Testis (tissue), 2 donors: ENCODE measurements at regions not wholly inside any gene's neighbourhood (a gene's known extent, or its start where the extent isn't known, plus 50 kb on each side); places are given as distances from the start of the nearest gene placed in this dataset.

Source experiments
- DNase-seq: peaks from one replicate; pipeline ENCODE4 v3.0.0-alpha.2; 2019
- H3K27ac ChIP-seq, 2 donors: fragments of 200-600 bp; sonication (generic); one replicate each; pipeline ENCODE4 v1.5.1; 2019
- H3K27me3 ChIP-seq: fragments of 200-600 bp; sonication (generic); one replicate; pipeline ENCODE4 v1.5.1; 2019
- H3K36me3 ChIP-seq: fragments of 200-600 bp; sonication (generic); one replicate; pipeline ENCODE4 v1.5.1; 2017; ENCODE audit warnings: low read depth; ENCODE audit errors: missing control alignments
- H3K4me1 ChIP-seq: fragments of 200-600 bp; sonication (generic); one replicate; pipeline ENCODE4 v1.5.1; 2019
- H3K4me3 ChIP-seq, 2 donors: fragments of 200-600 bp; sonication (generic); one replicate each; pipeline ENCODE4 v1.5.1; 2017 to 2019
- H3K9me3 ChIP-seq: fragments of 200-600 bp; sonication (generic); one replicate; pipeline ENCODE4 v1.5.1; 2017
- POLR2A ChIP-seq: fragments of 450-650 bp; IDR thresholded peaks from one replicate; pipeline ENCODE4 v1.6.1; 2017; ENCODE audit warnings: antibody characterized with exemption, mild to moderate bottlenecking, moderate library complexity
- WGBS, 2 donors: methylation state at CpG; one replicate each; pipeline ENCODE4 v1.1.5; 2018; 5-methylcytosine and 5-hydroxymethylcytosine counted together
- intact Hi-C: fragments of 100-400 bp; cut with DNase I; formaldehyde crosslinking; loops from one replicate; pipeline ENCODE4 v1.15.1; 2023; ENCODE audit warnings: low total_unique reads
- TF ChIP-seq, protein P1 (sequence below), 3 experiments: fragments of 450-650 bp in 2 of 3; fragments of 200-600 bp in 1 of 3; sonication (generic) in 1 of 3; IDR thresholded peaks; one replicate each; pipeline ENCODE4 v1.5.1; 2016 to 2019; ENCODE audit warnings: antibody characterized with exemption in 3 of 3, mild to moderate bottlenecking in 2 of 3, moderate library complexity in 1 of 3

DNA sequence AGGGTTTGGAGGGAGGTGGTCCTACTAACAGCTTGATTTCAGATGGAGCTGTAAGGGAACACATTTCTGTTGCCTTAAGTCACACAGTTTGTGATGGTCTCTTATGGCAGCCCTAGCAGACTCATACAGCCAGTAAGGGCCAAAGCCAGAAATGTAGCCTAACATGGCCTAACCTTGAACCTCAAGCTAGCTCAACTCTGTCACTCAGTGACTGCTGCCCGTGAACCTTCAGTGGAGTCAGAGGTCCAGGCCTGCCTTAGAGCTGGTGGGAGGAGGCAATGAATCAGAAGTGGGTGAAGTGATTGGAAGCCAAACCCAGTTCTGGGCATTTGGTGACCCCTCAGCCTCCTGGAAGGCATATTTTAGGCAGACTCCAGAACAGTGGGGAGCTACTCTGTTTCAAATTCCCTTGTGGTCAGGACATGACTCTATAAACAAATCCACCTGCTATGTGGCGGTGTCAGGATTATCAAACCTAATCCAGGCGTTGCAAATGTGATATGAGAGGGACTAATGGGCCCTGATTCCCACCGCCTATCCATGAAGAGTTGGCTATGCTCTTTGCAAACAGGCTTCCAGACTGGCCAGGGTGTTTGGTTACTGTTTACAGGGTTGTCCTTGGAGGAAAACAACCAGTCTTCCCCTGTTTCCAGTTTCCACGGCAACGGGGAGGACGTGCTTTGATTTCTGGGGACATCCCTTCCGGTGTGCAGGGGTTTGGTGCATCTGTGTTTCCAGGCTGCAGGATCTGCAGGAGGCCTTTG is 105.9 kb upstream of the AGBL1 start:
- no peak for DNase-seq
- 57 to 63% methylated on average over 8 of the region's 8 CpGs for WGBS, 2 donors

DNA sequence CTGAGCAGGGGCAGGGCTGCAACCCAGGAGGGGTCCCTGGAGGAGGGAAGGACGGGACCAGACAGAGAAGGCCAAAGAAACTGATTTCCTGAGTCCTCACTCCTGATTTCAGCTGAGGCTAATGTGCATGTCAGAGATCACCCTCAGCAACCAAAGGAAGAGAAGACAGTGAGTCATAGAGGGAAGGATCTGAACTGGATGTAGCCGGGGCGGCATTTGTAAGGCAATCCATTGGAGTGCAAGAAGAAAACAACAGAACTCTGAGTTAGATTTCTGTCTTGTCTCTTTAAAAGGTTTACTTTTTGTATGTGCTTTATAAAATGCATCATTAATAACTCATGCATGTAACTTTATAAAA is 105.3 kb upstream of the AGBL1 start:
- H3K4me1 ChIP-seq = no peaks in the 10 kb centered on the region
- TF ChIP-seq, protein P1, sequence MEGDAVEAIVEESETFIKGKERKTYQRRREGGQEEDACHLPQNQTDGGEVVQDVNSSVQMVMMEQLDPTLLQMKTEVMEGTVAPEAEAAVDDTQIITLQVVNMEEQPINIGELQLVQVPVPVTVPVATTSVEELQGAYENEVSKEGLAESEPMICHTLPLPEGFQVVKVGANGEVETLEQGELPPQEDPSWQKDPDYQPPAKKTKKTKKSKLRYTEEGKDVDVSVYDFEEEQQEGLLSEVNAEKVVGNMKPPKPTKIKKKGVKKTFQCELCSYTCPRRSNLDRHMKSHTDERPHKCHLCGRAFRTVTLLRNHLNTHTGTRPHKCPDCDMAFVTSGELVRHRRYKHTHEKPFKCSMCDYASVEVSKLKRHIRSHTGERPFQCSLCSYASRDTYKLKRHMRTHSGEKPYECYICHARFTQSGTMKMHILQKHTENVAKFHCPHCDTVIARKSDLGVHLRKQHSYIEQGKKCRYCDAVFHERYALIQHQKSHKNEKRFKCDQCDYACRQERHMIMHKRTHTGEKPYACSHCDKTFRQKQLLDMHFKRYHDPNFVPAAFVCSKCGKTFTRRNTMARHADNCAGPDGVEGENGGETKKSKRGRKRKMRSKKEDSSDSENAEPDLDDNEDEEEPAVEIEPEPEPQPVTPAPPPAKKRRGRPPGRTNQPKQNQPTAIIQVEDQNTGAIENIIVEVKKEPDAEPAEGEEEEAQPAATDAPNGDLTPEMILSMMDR (IDR thresholded peaks at IDR 0.05) = no peak
- no peak for TF ChIP-seq POLR2A
- no peak overlapping the region for H3K4me3 ChIP-seq
- DNase-seq = no peak
- WGBS, 2 donors = 56 to 71% methylated on average over 3 of the region's 3 CpGs
- no peak overlapping the region for H3K27ac ChIP-seq
- no peaks in the 10 kb centered on the region for H3K36me3 ChIP-seq
- intact Hi-C loops = no loop called here
- H3K27me3 ChIP-seq = no peaks in the 10 kb centered on the region
- H3K9me3 ChIP-seq = no peaks in the 10 kb centered on the region

More for the DNA sequence above, 105.9 kb upstream of the AGBL1 start:
- intact Hi-C loops = no loop called here
- H3K36me3 ChIP-seq = no peaks in the 10 kb centered on the region
- no peaks in the 10 kb centered on the region for H3K9me3 ChIP-seq
- no peaks in the 10 kb centered on the region for H3K27me3 ChIP-seq
- no peaks in the 10 kb centered on the region for H3K4me1 ChIP-seq
- no peak for TF ChIP-seq POLR2A
- TF ChIP-seq, protein P1 (IDR thresholded peaks at IDR 0.05) = no peak
- no peak overlapping the region for H3K4me3 ChIP-seq
- no peak overlapping the region for H3K27ac ChIP-seq

DNA sequence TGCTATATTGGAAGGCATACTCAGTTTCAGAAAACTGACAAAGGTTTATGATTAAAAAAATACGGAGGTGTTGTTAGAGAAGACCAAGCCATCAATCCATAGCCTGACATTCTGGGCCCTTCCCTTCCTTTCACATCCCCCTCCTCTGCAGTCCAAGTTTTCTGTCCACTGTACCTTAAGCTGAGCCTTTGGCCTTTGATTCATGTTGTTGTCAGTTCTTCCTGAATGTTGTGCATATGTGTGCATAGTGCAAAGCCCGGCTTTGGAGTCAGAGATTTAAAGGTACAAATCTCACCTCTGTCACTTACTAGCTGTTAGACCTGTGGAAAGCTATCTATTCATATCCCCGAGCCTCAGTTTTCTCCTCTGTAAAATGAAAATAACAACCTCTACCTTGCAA is 104.9 kb upstream of the AGBL1 start:
- 70 to 72% methylated on average over 3 of the region's 3 CpGs for WGBS, 2 donors
- DNase-seq = no peak
- intact Hi-C loops = no loop called here
- H3K27me3 ChIP-seq = no peaks in the 10 kb centered on the region
- TF ChIP-seq, protein P1 (IDR thresholded peaks at IDR 0.05) = no peak
- no peak for TF ChIP-seq POLR2A
- no peak overlapping the region for H3K27ac ChIP-seq
- no peaks in the 10 kb centered on the region for H3K4me1 ChIP-seq
- H3K4me3 ChIP-seq = no peak overlapping the region
- no peaks in the 10 kb centered on the region for H3K36me3 ChIP-seq
- no peaks in the 10 kb centered on the region for H3K9me3 ChIP-seq

DNA sequence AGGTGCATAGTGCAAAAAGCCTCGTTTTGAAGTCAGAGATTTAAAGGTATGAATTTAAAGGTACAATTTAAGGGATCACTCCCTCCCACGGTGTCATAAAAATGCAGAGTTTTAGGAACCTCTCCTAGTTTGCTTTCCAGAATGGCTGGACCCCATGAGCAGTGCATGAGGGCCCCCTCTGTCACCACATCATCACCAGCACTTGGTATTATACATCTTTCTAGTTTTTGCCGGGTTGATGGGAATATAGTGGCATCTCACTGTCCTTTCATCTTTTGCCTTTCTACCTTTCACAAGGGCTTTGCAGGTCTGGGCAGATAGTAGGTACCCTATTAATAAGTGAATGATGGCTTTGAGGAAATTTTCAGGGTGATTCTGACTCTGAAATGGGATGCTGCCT is 103.6 kb upstream of the AGBL1 start:
- Histone ChIP-seq H3K27ac (no peak overlapping the region), H3K4me1 (no peaks in the 10 kb centered on the region), H3K4me3 (no peak overlapping the region), H3K9me3 (no peaks in the 10 kb centered on the region), H3K36me3 (no peaks in the 10 kb centered on the region), H3K27me3 (no peaks in the 10 kb centered on the region)
- WGBS, 2 donors = 79 to 84% methylated on average over 3 of the region's 3 CpGs
- DNase-seq = no peak
- TF ChIP-seq, protein P1 (IDR thresholded peaks at IDR 0.05) = no peak
- TF ChIP-seq POLR2A = no peak
- intact Hi-C loops = no loop called here

DNA sequence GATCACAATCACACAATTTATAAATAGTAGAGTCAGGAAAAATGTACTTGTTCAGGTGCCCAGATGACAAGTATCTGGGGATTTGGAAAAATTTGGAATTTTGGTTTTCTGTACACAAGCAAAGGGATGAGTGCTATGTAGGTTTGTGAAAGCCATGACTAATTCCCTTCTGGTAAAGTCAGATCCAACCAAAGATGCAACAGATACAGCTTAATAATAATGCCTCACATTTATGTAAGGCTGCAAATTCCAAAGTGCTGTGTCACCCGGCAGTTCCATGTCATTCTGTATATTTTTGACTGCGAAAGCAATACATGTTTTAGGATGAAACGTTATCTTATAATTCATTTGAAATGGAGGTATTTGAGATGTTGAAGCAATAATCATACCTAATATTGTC is 102.7 kb upstream of the AGBL1 start:
- TF ChIP-seq, protein P1 (IDR thresholded peaks at IDR 0.05) = no peak
- TF ChIP-seq POLR2A = no peak
- Histone ChIP-seq H3K4me1 (no peaks in the 10 kb centered on the region), H3K9me3 (no peaks in the 10 kb centered on the region), H3K36me3 (no peaks in the 10 kb centered on the region), H3K27ac (no peak overlapping the region), H3K27me3 (no peaks in the 10 kb centered on the region), H3K4me3 (no peak overlapping the region)
- intact Hi-C loops = no loop called here
- WGBS, 2 donors = 74 to 76% methylated on average over 3 of the region's 3 CpGs
- no peak for DNase-seq
